NB4 (cell line): ENCODE measurements at regions not wholly inside any gene's neighbourhood (a gene's known extent, or its start where the extent isn't known, plus 50 kb on each side); places are given as distances from the start of the nearest gene placed in this dataset.

ENCODE experiments used
- DNase-seq: peaks from one replicate; pipeline ENCODE4 v3.0.0; 2010; ENCODE audit warnings: low read depth
- H3K4me3 ChIP-seq: one replicate; pipeline ENCODE4 v1.5.1; 2011; ENCODE audit warnings: mild to moderate bottlenecking, low read depth, low read length, moderate library complexity
- MYC ChIP-seq: IDR thresholded peaks from 2 replicates; pipeline ENCODE4 v1.6.1; 2011; ENCODE audit warnings: low read depth, low read length
- POLR2A ChIP-seq: IDR thresholded peaks from 2 replicates; pipeline ENCODE4 v1.6.1; 2011; ENCODE audit warnings: mild to moderate bottlenecking; ENCODE audit not compliant: insufficient read length; ENCODE audit errors: extremely low read depth
- TF ChIP-seq, protein P1 (sequence below): IDR thresholded peaks from 2 replicates; pipeline ENCODE4 v1.6.1; 2011; ENCODE audit warnings: low read depth, low read length
- TF ChIP-seq, protein P2 (sequence below): IDR thresholded peaks from one replicate; pipeline ENCODE4 v1.5.1; 2012; ENCODE audit warnings: low read depth, low read length

GRCh38 chr5:18216729-18217128 lies 582.5 kb downstream of the TAF11L14 start:
- H3K4me3 ChIP-seq: no peak overlapping the region
- no peak for DNase-seq
- TF ChIP-seq, protein P1, sequence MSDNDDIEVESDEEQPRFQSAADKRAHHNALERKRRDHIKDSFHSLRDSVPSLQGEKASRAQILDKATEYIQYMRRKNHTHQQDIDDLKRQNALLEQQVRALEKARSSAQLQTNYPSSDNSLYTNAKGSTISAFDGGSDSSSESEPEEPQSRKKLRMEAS: no peak
- TF ChIP-seq MYC: no peak
- TF ChIP-seq, protein P2, sequence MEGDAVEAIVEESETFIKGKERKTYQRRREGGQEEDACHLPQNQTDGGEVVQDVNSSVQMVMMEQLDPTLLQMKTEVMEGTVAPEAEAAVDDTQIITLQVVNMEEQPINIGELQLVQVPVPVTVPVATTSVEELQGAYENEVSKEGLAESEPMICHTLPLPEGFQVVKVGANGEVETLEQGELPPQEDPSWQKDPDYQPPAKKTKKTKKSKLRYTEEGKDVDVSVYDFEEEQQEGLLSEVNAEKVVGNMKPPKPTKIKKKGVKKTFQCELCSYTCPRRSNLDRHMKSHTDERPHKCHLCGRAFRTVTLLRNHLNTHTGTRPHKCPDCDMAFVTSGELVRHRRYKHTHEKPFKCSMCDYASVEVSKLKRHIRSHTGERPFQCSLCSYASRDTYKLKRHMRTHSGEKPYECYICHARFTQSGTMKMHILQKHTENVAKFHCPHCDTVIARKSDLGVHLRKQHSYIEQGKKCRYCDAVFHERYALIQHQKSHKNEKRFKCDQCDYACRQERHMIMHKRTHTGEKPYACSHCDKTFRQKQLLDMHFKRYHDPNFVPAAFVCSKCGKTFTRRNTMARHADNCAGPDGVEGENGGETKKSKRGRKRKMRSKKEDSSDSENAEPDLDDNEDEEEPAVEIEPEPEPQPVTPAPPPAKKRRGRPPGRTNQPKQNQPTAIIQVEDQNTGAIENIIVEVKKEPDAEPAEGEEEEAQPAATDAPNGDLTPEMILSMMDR: no peak
- TF ChIP-seq POLR2A: no peak

DNA sequence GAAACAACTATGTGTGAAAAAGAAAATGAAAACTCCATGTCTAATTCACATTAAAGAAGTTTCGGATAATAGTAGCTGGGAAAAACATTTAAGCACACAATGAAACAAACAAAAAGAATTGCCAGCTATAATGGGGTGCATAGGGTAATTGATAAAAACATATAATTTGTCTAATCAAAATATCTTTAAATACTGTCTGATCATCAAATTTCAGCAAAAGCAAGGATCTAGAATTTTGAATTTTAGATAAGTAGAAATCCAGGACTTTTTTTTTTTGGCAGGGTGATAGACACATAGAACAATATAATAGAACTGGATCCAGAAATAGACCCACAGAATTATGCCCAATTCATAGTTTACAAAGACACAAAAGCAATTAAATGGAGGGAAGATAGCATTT lies 585.0 kb downstream of the TAF11L14 start:
- TF ChIP-seq, protein P1: no peak
- no peak for TF ChIP-seq POLR2A
- TF ChIP-seq MYC: no peak
- TF ChIP-seq, protein P2: no peak
- DNase-seq: no peak
- H3K4me3 ChIP-seq: no peak overlapping the region

DNA sequence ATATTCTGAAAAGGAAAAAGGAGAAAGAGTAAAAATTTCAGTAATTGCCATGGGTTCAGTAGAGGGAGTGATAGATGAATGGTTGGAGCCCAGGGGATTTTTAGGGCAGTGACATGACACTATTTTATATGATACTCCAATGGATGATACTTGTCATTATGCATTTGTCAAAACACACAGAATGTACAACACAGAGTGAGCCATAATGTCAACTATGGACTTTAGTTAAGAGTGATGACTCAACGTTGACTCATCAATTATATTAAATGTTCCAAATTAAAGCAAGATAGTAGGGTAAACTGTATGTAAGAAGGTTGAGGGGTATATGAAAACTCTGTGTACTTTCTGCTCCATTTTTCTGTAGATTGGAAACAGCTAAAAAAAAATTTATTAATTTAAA lies 586.4 kb downstream of the TAF11L14 start:
- DNase-seq: no peak
- TF ChIP-seq, protein P2: no peak
- TF ChIP-seq, protein P1: no peak
- TF ChIP-seq MYC: no peak

GRCh38 chr5:18236386-18236785 lies 602.1 kb downstream of the TAF11L14 start:
- H3K4me3 ChIP-seq: no peak overlapping the region
- TF ChIP-seq, protein P2: no peak
- TF ChIP-seq POLR2A (no peak), MYC (no peak)
- TF ChIP-seq, protein P1: no peak
- peak; percentile 24 for DNase-seq

More for the DNA sequence above, 586.4 kb downstream of the TAF11L14 start:
- no peak overlapping the region for H3K4me3 ChIP-seq

DNA sequence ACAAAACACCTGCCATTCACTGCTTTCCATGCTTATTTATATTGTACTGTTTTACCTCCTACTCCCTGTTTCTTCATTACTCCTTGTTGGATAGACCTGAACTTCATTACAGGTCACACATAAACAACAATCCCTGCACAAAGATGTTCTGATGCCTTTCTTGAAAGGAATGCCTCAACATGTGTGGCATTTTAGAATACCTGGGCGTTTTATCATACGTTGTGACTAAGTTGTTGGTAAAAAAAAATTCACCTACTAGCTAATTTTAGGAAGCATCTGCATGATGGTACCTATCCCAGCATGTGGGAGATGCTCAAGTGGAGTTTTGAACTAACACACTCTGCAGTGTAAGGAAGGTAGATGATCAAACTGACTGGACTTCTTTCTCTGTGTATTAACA lies 604.1 kb downstream of the TAF11L14 start:
- no peak overlapping the region for H3K4me3 ChIP-seq
- no peak for DNase-seq
- TF ChIP-seq POLR2A (no peak), MYC (no peak)
- TF ChIP-seq, protein P2: no peak
- TF ChIP-seq, protein P1: no peak

DNA sequence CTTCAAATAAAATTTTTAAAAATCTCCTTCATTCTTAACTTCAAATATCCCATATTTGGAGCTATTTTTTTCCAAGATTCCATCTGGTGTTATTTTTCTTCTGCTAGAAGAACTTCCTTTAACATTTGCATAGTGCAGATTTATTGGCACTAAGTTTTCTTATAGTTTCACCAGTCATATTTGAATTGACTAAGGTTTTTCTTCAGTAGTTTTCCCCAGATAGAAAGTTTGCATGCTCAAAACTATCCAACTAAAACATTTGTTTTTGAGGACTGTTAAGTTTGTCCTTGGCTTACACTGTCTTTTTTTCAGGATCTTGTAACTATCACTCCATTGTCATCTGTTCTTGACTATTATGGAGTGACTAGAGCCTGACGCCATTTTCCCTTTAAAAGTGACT lies 606.7 kb downstream of the TAF11L14 start:
- H3K4me3 ChIP-seq: no peak overlapping the region

More for the DNA sequence above, 606.7 kb downstream of the TAF11L14 start:
- no peak for TF ChIP-seq MYC
- no peak for DNase-seq
